NB4 (cell line): ENCODE measurements at regions not wholly inside any gene's neighbourhood (a gene's known extent, or its start where the extent isn't known, plus 50 kb on each side); places are given as distances from the start of the nearest gene placed in this dataset.

Experiments
- MYC ChIP-seq: IDR thresholded peaks from 2 replicates; pipeline ENCODE4 v1.6.1; 2011; ENCODE audit warnings: low read depth, low read length
- POLR2A ChIP-seq: IDR thresholded peaks from 2 replicates; pipeline ENCODE4 v1.6.1; 2011; ENCODE audit warnings: mild to moderate bottlenecking; ENCODE audit not compliant: insufficient read length; ENCODE audit errors: extremely low read depth
- TF ChIP-seq, protein P1 (sequence below): IDR thresholded peaks from 2 replicates; pipeline ENCODE4 v1.6.1; 2011; ENCODE audit warnings: low read depth, low read length
- TF ChIP-seq, protein P2 (sequence below): IDR thresholded peaks from one replicate; pipeline ENCODE4 v1.5.1; 2012; ENCODE audit warnings: low read depth, low read length

DNA sequence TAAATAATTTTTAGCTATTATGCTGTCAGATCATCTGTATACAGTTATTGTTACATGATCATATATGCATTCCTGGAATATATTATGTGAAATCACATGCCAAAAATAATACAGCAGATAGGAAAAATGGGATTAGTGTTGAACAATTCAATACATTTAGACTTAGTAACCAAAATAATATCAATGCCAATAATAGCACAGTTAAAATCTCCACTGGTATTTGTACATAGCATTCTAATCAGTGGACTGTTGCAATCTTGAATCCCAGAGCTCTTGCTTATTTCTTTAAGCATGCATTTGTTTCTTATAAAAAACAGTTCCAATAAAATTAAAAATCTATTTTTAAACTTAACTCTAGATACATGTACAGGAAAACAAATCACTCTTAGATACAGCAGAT is 2772.2 kb downstream of the PCDH9 start:
- TF ChIP-seq, protein P1, sequence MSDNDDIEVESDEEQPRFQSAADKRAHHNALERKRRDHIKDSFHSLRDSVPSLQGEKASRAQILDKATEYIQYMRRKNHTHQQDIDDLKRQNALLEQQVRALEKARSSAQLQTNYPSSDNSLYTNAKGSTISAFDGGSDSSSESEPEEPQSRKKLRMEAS, result no peak
- TF ChIP-seq, protein P2, sequence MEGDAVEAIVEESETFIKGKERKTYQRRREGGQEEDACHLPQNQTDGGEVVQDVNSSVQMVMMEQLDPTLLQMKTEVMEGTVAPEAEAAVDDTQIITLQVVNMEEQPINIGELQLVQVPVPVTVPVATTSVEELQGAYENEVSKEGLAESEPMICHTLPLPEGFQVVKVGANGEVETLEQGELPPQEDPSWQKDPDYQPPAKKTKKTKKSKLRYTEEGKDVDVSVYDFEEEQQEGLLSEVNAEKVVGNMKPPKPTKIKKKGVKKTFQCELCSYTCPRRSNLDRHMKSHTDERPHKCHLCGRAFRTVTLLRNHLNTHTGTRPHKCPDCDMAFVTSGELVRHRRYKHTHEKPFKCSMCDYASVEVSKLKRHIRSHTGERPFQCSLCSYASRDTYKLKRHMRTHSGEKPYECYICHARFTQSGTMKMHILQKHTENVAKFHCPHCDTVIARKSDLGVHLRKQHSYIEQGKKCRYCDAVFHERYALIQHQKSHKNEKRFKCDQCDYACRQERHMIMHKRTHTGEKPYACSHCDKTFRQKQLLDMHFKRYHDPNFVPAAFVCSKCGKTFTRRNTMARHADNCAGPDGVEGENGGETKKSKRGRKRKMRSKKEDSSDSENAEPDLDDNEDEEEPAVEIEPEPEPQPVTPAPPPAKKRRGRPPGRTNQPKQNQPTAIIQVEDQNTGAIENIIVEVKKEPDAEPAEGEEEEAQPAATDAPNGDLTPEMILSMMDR, result no peak
- TF ChIP-seq POLR2A, result no peak
- no peak for TF ChIP-seq MYC
